SK-MEL-5 (cell line): ENCODE measurements at regions not wholly inside any gene's neighbourhood (a gene's known extent, or its start where the extent isn't known, plus 50 kb on each side); places are given as distances from the start of the nearest gene placed in this dataset.
"Not testable (repeated sequence)": the region's sequence is repeated elsewhere in the genome, so short reads cannot be mapped to it uniquely, and the experiment has no call there.

Experiments used
- DNase-seq: peaks from one replicate; pipeline ENCODE4 v3.0.0-alpha.2; 2016; ENCODE audit warnings: low read depth, low spot score
- in situ Hi-C: cut with HindIII; loops from 2 replicates; pipeline ENCODE4 v1.10.0; 2016; ENCODE audit warnings: low sequenced_read_pairs, high pct_unique_total_duplicates, low pct_unique_long_range_greater_than_20kb

DNA sequence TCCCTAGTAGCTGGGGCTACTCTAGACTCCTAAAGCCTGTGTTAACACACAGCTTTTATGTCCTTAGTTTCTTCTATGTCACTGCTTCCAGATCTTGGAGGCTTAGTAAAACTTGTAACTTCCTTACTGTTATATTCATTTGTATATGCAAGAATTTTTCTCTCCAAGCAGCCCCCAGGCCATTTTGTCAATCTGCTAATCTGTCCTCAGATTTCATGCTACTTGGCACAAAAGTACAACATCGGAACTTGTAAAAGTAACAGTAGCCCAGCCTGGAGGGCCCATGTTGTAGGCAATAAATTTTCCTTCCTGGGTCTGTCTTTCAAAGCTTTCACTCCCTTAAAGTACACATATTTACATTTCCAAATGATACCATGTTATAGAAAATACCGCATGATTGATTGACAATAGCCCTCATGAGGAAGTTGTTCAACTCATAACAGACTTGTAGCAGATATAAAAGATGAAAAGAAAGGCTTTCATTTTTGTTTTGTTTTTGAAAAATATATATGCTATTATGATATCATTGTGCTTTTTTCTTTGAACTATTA, 324.2 kb downstream of the NEK10 start:
- no peak for DNase-seq
- in situ Hi-C loops, result no loop called here

DNA sequence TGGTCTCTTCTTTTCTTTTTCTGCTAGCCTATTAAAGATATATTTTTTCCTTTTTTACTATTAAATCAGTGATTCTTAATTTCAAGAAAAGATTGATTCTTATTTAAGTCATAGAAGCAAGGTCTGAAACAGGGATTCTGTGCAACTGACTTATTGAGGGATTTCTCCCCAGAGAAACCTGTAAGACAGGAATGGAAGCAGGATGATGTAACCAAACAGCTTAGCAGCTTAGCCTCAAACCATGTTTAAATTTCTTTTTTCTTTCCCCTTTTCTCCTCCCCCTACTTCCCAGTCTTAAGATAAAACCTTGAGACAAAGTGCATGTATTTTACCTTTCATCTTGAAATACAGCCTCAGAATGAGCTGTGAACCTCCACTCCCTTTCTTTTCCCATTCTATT, 322.8 kb downstream of the NEK10 start:
- DNase-seq, result no peak
- in situ Hi-C loops, result no loop called here

DNA sequence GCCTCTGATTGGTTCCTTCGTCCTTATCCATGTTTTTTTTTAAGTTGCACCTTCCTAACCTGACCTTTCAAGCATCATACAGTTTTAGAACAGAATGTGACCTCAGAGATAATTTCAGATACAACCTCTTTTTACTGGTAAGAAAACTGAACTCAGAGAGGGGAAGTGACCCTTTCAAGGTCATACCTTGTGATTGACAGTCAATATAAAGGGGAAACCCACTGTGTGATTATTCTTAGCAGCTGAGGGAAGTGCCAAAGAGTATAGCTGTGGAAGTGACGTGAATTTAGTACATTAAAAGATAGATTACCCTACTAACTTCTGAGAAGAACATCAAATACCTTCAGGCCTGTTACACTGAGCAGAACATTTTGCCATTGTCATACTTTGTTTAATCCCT, 319.4 kb downstream of the NEK10 start:
- no peak for DNase-seq
- in situ Hi-C loops, result no loop called here

- in situ Hi-C loops, DNase-seq: not testable (repeated sequence)
Observed at GRCh38 chr3:27051527-27051926, 317.7 kb downstream of the NEK10 start.

DNA sequence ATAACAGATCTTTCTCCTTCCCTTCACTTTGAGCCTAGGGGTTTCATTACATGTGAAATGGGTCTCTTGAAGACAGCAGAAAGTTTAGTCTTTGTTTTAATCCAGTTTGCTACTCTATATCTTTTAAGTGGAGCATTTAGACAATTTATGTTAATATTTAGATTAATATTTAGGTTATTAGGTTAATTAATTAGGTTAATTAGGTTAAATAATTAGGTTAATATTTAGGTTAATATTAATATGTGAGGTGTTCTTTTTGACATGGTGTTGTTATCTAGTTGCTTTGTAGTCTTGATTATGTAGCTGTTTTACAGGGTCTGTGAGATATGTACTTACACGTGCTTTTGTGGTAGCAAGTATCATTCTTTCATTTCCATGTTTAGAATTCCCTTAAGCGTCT, 312.9 kb downstream of the NEK10 start:
- no peak for DNase-seq
- in situ Hi-C loops, result no loop called here

GRCh38 chr3:27059489-27059888, 309.7 kb downstream of the NEK10 start:
- DNase-seq, result no peak
- in situ Hi-C loops, result no loop called here
